Liver (tissue), 3 donors: ENCODE measurements at regions not wholly inside any gene's neighbourhood (a gene's known extent, or its start where the extent isn't known, plus 50 kb on each side); places are given as distances from the start of the nearest gene placed in this dataset.

Experiments
- ATF3 ChIP-seq: IDR thresholded peaks from 2 replicates; pipeline ENCODE4 v1.6.1; 2016; ENCODE audit warnings: antibody characterized with exemption
- CTCF ChIP-seq: fragments of 150-350 bp; IDR thresholded peaks from 2 replicates; pipeline ENCODE4 v1.5.1; 2017; ENCODE audit warnings: improper control_type of control experiment, low read depth, low read length; ENCODE audit not compliant: missing input control
- FOXA1 ChIP-seq: IDR thresholded peaks from 2 replicates; pipeline ENCODE4 v1.6.1; 2016; ENCODE audit warnings: antibody characterized with exemption
- RAD21 ChIP-seq, 2 donors: IDR thresholded peaks; 2 replicates each; pipeline ENCODE4 v1.6.1; 2016; ENCODE audit warnings: antibody characterized with exemption in 2 of 2, mild to moderate bottlenecking in 2 of 2
- donor health status: healthy.
- donor health status: healthy.

GRCh38 chr4:58776627-58777026, 1666.4 kb upstream of the IGFBP7 start:
- no peak for TF ChIP-seq CTCF
- no peak for TF ChIP-seq RAD21 (IDR thresholded peaks at IDR 0.05)
- no peak for TF ChIP-seq ATF3
- TF ChIP-seq FOXA1, result no peak
